ENCODE measurements at regions not wholly inside any gene's neighbourhood (a gene's known extent, or its start where the extent isn't known, plus 50 kb on each side); places are given as distances from the start of the nearest gene placed in this dataset.

DNA sequence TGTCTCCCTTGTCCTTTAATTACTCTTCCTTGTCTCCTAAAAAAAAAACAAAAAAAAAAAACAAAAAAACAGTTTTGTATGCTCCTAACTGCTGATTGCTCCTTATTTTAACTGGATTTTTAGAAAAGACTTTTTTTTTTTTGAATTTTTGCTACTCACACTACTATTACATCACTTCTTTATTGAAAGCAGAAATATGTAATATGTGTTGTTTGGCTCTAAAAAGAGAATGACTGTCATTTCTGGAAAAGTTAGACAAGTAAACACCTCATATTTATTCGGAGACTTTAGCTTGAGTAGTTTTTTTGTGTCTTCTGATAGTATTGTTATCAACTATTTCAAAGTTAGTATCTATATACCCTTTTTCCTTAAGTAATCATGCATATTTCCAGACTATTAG is 855.0 kb downstream of the USP25 start:
- TF ChIP-seq CTCF (IDR thresholded peaks at IDR 0.05) (no peak), POLR2A (IDR thresholded peaks at IDR 0.05) (no peak)

Measured in heart left ventricle (tissue), 13 donors.